HG03378 (cell line): ENCODE measurements at regions not wholly inside any gene's neighbourhood (a gene's known extent, or its start where the extent isn't known, plus 50 kb on each side); places are given as distances from the start of the nearest gene placed in this dataset.

Source experiments
- ATAC-seq: cut with Tn5 transposase; IDR thresholded peaks from one replicate; pipeline ENCODE4 v1.9.1; 2021; ENCODE audit warnings: mild to moderate bottlenecking, moderate library complexity; ENCODE audit not compliant: unreplicated experiment

DNA sequence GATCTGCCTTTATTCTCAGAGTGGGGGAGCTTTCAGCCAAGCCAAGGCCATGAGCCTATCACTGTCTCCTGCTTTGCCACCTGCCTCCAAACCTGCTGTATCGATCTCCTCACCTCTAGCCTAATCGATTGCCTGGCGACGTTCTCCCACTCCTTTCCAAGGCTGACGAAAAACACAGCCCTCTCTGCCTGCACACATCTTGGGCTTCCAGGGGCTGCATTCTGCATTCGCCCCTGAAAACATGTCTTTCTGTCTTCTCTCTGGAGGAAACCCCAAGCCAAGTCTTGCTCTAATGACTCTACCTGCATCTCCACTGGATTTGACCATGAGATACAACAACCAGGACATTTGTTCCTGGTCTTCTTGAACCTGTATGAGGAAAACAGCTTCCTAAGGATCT is 540.7 kb downstream of the BCL11B start:
- ATAC-seq: no peak

DNA sequence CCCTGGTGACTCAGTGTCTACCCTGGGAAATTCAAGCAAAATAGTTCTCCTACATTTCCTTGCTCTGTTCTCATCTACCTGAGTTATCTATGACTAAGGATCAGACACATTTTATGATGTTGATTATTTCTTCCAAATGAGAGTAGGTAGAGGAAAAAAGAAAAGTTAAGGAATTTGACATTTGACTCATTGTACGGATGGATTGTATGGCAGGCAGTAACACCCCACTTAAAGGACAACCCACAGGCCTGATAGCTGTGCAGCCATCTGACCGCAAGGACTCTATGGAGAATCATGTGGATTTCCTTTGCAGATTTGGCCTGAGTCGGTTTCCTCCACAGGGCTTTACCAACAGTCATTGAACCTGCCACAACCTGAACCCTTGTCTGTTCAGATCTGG is 540.3 kb downstream of the BCL11B start:
- ATAC-seq: no peak

DNA sequence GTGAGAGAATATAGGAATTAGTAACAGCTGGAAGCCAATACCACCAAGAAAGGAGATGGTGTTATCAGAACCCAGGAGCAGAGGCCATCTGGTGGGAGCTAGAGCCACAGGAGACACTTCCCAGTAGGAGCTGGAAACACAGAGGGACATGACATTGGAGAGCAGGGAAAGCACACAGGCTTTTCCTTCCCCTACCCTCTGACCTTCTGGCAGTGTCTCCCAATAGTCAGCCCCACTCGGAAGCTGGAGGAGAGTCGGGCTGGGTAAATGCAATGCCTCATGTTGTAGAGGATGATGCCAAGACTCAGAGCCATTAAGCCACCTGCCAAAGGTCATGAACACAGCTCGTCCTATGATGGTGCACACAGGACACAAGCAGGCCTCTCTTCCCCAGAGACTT is 538.5 kb downstream of the BCL11B start:
- no peak for ATAC-seq

DNA sequence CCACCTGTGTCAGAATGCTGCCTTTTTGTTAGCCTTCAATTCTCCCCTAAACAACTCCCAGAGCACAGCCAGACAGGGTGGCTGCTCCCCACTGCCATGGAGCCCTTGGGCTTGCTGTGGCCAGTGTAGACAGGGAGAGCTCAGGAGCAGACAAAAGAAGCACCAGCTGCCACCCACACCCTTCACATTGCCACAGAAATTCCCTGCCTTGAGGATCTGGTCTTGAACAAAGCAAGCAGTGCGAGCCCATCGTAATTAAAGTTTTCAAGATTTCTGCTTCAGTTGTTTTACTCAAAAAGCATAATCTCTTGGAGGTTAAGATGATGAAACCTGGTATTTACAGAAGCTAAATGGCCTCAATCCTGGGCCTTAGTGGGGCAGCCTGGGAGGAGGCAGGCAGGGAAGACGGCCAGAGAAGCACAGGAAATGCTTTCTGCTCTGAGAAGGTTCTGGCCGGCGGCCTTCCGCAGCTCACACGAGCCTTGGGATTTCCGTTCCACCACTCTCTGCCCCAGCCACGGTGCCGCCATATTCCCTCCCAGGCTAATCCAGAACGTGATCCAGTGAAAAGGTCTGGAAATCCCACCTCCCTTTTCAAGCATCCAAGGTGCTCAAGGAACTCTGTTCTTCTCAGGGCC is 535.2 kb downstream of the BCL11B start:
- no peak for ATAC-seq

DNA sequence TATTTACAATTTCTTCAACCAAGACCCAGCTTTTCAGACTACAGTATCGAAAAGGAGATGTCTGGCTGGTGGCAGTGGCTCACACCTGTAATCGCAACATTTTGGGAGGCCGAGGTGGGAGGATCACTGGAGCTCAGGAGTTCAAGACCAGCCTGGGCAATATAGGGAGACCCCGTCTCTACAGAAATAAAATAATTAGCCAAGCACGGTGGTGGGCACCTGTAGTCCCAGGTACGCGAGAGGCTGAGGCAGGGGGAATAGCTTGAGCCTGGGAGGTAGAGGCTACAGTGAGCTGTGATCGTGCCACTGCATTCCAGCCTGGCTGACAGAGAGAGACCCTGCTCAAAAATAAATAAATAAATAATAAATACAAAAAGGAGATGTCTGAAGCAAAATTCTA is 530.5 kb downstream of the BCL11B start:
- ATAC-seq: no peak

DNA sequence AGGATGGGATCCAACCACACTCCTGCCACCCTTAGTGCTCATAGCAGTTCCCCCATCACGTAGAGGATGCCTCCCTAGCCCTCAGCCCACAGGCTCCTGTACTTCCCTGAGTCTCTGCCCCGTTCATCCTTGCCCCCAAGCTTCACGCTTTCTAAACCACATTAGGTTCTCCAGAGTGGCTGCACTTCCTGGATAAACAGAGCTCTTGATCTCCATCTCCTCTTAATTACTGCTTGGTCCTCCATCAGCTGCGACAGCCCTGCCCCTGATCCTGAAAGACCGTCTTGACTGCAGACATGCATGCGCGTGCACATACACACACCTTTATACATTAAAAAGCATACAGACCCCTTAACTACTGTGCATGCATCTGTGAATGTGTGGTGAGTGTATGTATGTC is 530.0 kb downstream of the BCL11B start:
- ATAC-seq: no peak

DNA sequence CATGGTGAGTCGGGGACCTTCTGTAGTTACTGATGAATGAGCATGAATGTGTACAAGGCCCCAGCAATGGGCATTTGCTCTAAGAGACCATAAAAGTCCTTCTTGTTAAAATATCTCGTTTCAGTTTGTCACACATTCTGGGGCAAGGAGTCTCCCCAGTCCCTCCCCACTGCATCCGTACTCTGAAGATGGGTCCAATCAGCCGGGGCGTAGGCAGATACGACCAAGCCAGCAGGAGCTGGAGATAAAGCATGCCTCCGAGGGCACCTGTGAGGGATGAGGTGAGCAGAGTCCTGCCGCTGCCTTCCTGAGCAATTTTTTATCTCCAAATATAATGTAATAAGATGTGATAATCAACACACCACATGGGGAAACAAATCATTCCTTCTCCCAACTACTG is 528.5 kb downstream of the BCL11B start:
- no peak for ATAC-seq

DNA sequence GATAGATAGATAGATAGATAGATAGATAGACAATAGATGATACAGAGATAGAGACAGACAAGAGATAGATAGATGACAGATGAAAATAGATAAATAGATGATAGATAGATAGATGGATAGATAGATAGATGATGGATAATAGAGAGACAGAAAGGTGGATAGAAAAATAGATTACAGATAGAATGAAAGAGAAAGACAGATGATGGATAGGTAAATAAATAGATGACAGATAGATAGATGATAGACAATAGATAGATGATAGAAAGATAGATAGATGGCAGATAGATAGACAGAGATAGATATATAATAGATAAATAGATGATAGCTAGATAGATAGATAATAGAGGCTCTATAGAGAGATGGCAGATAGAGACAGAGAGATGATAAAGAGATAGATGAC is 523.0 kb downstream of the BCL11B start:
- no peak for ATAC-seq

DNA sequence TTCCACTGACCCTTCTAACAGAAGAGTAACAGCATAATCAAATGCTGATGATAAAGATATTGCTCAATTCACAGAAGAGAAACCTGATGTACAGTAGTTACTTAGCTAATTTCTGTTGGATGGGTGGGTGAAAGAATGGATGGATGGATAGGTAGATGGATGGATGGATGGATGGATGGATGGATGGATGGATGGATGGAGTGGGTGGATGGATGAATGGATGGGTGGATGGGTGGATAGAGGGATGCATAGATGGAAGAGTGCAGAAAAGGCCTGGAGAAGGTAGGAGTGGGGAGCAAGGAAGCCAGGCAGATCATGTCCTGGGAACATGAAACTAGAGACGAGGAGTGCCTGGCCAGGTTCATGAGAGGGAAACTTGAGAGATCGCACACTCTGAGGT is 520.9 kb downstream of the BCL11B start:
- ATAC-seq: no peak

DNA sequence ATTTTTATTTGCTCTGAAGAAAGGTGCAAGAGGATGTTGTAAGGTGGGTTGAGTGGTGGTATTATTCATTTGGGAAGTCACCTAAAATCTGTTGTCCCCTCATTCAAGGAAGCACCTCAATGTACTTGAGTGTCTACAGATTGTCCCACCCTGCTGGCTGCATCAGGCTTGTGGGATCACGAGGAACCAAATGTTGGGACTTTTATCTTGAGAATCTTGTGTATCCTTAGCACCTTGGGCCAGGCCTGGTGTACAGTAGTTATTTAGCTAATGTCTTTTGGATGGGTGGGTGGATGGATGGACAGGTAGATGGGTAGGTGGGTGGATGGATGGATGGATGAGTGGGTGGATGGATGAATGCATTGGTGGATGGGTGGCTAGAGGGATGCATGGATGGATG is 519.3 kb downstream of the BCL11B start:
- ATAC-seq: no peak

DNA sequence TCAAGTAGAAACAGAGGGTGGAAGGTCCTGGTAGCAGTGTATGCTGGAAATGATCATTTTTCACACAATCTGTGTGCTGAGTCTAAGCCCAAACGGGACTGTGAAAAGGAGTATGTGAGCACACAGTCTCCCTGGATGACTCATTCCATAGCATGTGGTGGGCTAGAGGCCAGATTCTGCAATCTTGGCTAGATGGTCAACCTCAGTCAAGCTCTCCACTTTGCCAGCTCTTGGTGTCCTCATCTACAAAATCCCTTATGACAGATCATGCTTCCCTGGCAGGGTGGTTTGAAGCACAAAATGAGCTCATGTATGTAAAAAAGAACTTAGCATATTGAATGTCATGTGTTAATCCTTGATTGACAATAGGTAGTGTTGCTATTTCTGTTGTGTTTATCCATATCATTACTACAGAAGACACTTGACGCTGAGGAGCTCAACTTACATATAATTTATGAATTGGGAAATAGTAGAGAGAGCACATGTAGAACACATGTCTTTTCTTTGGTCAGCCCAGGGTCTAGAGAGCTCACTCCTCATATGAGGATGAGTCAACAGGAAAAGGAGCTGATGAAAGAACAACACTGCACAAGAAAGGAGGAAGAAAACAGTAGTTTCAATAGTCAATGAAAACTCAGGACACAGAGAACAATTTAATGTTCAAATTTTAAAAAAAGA is 517.5 kb downstream of the BCL11B start:
- no peak for ATAC-seq

DNA sequence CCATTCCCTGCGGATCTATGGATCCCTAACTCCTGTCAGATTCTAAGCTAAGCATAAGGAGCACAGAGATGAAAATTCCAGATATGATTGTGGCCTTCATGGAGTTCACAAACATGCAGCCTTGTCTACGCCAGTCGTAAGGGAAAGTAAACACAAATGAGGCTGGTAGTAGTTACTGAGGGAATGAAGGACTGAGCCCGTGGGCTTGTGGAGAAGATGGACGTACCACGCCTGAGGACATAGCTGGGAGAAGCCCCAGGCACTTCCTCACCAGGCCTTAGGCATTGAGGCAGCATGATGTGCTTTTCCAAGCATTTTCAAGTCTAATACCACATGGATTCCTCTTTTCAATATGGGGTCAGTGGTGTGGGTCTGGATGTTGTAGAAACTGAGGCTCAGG is 515.2 kb downstream of the BCL11B start:
- no peak for ATAC-seq

DNA sequence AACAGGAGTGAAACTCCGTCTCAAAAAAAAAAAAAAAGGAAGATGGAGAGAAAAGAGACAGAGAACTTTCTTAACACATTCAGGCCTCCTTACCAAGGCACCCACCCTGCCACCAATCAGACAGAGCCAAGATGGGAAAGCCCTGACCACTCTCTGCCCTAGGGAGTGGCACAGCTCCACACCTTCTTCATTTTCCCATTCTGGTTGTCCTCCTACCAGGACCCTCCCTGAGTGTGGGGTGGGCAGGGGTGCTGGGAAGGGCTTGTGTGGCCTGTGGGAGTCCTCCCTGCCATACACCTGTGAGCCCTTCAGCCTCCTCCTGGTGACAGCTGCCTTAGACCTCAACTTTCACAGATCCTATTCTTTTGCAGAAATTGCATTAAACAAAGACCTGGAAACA is 513.6 kb downstream of the BCL11B start:
- ATAC-seq: no peak

DNA sequence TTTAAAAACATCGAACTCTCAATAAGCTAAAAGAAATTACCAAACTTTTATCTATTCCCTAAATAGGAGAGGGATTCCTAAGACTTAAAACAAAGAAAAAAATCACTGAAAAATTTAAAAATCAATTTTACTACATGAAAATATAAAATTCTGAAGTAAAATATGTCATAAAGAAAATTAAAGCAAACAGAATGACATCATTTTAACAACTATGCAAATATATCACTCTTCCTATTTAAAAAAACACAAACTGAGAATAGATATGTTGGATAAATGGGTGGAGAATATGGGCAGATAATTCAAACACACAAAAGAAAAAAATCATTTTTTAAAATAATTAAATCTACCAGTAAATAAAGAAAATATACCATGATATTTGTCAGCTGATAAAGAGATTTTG is 510.0 kb downstream of the BCL11B start:
- no peak for ATAC-seq

DNA sequence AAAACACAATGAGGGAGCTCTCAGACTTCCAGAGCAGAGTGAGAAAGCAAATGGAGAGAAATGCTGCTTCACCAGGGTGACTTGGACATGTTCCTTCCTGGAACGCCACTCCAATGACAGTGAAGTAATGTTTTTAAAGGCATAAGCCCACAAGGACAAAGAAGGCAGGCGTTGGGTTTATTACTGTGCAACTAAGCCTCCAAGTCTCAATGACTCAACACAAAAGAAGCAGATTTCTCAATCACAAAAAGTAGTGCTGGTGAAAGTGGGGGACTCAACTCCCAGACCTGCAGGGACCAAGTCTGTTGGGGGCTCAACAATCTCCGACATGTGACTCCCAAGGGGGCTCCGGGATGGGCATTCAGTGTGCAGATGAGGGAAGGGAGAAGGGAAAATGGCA is 505.2 kb downstream of the BCL11B start:
- no peak for ATAC-seq

DNA sequence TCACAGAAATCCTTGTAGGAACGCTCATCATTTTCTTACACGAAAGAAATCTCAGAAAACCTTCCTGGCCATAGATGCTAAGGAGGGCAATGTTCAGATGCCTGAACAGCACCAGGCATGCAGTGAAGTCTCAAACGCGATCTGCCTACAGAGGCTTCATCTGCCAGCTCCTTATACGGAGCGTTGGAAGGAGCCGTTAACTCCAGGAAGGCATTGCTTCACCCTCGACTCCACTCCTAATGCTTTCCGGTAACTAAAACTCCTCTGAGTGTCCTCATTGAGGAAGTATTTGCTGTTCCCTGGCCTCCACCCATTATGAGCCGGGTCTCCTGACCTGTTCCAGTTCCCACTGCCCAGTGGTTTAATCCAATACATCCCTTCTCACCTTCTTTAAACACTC is 502.7 kb downstream of the BCL11B start:
- ATAC-seq: no peak

DNA sequence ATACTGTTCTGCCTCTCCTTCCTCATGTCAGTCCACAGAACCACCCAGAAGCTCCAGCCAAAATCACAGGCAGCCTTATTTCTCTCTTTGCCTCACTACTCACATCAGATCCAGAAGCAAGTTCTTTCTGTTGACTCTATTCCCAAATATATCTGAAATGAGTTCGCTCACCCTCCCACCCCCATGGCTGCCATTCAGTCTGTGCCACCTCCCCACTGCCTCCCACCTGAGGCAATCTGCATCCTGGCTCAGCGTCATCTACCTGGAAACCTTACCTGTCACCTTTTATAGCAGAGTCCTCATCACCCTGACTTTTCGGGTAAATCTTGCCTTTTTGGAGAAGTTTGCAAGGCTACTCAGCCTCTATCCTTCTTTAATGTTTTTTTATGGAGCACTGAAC is 501.8 kb downstream of the BCL11B start:
- ATAC-seq: no peak

DNA sequence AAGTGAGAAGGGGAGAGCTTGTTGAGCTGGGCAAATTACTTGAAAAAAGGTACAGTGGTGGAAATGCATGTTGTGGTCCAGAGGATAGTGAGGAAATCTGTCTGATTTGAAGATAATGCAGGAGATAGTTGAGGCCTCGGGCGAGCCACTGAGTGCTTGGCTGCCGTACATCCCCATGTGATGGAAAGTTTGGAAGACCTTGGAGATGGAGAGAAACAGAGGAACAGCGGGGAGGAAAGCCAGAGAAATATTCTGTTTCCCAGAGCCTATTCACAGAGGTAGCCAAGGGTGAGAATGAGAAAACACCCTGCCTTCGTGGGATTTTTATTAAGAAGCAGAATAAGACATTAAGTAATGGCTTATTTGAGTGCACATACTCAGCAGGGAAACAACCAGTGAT is 498.2 kb downstream of the BCL11B start:
- ATAC-seq: no peak

DNA sequence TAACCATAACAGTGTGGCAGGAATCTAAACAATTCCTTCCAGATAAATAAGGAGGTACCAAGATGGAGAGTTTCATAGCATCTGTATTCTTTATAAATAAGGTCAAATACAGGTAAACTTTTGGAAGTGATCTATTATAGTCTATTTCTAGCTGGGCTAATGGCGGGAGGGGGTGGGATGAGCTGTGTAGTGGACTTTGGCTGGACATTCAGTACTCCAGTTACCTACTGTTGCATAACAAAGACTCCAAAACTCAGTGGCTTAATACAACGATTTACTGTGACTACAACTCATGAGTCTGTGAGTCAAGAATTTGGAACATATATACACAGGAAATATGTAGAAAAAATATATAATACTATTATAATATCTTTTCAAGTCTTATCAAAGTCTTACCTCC is 496.1 kb downstream of the BCL11B start:
- no peak for ATAC-seq

DNA sequence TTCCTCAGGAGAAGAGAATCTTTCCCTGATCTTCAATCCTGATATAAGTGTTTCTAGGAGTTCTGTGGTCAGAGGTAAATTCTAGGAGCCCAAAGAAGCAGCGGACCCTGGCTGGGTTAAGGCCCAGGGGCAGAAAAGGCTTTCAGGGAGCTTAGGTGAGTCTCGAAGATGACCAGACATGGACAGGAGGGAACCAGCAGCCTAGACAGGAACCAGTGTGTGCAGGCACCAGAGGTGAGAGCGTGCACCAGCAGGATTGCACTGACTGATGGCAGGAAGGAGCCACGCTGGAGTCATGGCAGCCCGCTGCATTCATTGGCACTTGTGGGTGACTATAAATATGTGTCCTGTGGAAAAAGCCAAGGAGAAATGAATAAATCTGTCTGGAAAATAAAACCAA is 489.9 kb downstream of the BCL11B start:
- no peak for ATAC-seq

DNA sequence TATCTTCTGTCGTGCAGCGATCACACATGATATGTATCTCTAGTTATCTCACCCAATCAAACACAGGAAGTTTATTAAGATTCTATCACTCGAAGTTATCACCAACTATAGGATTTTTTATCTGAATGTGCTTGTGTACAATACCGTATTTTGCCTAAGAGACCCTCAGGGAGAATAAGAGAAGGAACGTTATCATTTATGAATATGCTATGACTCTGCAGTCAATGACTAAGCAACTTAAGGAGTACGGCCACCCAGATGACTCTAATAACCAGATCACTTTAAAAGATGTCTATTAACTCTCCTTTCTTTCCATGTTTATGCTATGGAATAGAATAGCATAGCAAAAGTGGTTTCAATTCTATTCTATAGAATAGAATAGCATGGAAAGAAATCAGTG is 486.4 kb downstream of the BCL11B start:
- ATAC-seq: no peak

DNA sequence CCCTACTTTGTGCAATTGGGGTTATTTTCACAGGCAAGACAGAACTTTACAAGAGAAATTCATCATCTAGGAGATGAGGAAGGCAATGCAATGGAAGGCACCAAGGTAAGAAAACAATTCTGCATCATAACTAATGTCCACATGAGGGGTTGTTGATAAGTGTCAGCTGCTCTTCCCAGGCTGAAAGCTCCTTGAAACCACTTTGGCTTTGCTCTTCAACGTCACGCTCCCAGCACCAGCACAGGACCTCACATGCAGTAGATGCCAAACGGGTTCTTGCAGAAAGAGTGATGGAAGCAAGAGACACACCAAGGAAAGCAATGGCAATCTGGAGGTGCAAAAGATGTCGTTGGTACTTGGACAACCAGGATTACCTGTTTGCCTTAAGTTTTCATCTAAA is 485.5 kb downstream of the BCL11B start:
- ATAC-seq: no peak

DNA sequence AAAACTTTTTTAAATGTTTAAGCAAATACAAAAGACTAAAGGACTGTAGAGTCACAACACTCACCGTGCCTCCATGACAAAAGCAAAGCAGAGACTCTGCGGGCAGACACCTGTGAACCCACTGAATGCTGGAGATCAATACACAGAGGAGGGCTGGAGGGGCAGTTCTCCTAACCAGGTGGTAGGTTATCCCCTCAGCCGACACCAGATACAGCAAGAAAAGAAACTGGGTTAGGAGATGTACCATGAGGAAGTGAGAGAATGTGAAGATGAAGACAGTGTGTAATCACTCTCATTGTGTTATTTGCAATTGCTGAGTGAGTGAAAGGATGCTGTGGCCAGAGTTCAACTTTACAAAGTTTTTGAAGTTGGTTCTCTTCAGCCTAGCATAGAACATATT is 480.3 kb downstream of the BCL11B start:
- ATAC-seq: no peak
